Midbrain (tissue), 1 donor: ENCODE measurements at regions not wholly inside any gene's neighbourhood (a gene's known extent, or its start where the extent isn't known, plus 50 kb on each side); places are given as distances from the start of the nearest gene placed in this dataset.

ENCODE experiments used
- DNase-seq: peaks from one replicate; lab custom pipeline; 2025; lab: John Stamatoyannopoulos, UW

DNA sequence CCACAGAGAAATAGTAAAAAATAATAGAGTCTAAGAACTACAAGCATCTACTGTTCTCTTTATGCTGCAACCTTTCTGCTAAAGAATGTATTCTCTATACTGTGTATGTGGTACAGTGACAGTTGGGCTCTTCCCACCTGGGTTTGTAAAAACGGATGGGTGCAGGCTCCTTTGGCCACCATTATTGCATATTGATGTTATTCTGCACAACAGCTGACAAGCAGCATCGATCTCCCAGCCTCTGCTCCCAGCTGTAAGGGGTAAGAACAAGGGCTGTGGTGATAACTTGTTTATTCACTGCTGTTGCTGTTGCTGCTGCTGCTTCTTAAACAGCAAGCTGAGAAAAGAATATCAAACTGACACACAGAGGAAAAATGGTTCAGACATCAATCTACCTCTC is 56.1 kb downstream of the KCNRG start:
- DNase-seq = no peak

GRCh38 chr13:50072676-50073075 is 57.4 kb downstream of the KCNRG start:
- no peak for DNase-seq

DNA sequence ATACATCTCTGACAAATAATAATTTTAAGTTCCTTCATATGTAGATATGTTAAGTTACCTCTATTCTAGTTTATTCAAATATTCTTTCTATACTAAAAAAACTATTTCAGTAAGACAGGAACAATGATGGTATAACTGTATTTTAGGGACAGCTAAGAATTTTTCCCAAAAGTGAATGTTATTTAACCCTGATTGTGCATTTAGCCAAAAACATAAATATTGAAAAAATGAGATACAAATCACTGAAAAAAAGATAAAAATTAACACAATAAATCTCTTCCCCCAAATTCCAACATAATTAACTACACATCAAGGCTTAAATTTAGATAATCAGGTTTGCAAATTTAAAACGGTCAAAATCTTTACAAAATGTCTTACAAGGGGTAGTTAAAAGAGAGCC is 58.1 kb downstream of the KCNRG start:
- DNase-seq = no peak

DNA sequence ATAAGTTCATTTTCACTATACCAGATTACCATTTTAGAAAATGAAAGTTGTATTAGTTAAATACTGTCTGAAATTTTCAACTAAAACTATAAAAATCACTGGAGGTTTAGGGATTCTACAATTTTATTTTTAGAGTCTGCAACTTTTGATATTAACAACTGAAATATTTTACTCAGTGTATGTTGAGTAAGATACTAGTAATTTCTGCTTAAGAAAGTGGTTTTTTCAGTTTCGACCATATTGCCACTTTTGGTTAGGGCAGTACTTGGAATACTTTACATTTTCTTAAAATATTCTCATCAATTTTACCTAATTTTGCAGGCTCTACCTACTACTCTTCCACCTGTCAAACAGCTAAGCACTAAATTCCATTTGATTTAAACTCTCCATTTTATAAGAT is 59.6 kb downstream of the KCNRG start:
- DNase-seq = no peak

DNA sequence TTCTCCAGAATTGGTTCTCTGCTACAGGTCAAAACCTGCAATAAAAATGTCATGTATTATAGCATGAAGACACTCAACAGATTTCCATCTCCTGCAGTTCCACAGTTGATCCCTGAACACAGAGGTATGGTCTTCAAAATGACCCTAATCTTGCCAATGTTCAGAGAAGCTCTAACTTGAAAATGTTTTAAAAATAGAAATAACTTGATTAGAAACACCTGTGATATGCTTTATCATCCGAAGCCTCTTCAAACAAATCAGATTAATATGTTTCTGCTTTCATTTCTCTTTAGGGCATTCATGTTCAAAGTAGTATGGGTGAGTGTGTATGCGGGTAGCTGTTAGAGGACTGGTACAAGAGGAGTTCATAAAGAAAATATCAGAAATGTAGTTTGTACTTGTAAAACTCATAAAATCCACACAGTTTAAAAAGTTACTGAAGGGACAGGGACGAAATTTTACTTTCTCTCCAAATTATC is 60.4 kb downstream of the KCNRG start:
- DNase-seq = no peak

- no peak for DNase-seq
These were observed 62.2 kb downstream of the KCNRG start for GRCh38 chr13:50077431-50077830.

GRCh38 chr13:50078231-50078894 is 63.1 kb downstream of the KCNRG start:
- DNase-seq = no peak

- DNase-seq = no peak
These were observed 63.8 kb downstream of the KCNRG start for GRCh38 chr13:50078895-50079654.

DNA sequence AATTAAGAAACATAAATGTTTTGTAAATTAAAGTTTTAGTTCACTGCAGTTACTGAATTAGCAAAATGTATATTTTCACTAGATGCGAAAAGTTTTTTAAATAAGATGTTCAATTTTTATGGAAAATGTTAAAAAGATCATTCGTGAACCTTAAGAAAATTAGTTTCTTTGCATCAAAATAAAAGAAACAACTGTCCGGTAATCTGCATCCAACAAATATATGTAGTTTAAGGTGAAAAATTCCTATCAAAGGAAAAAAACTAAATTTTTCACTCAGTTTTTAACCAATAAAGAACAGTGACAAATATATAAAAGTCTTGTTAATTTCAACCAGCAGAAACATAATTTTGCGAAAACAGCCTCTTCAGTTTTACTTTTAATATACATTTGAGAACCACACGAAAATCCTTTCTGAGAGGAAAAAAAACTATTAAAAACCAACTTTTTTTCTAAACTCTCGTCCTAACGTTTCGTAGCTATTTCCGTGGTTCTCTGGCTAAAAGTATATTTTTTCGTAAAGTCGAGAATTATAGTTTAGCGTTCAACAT is 64.5 kb downstream of the KCNRG start:
- DNase-seq = no peak

DNA sequence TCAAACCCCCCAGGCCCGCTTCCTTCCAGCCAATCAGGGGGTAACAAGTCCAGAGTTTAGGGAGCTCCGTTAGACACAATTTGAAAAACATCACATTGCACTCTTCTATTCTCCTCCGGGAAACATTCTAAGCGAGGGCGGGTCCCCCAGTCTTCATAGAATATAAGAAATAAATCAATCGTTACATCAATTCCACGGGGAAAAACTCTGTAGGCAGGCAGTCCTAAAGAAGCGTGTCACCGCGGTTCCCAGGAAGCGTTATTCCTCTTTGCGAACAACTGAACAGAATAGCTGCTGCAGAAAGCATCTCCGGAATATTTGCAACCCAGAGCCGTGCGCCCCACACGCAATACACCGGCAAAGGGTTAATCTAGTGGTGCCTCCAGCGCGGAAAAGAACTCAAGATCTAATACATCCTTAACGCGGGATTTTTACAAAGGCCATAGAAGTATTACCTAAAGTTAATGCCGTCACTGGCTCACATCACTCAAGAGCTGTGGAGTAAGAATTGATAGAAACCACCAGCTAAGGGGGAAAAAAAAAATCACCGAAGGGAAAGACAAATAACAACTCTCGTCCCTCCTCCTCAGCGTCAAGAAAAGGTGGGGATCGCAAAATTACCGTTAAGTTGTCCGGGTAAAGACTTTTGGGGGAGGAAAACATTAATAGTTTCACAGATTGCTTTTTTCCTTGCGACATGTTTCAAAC is 65.1 kb downstream of the KCNRG start:
- peak; percentile 53 for DNase-seq

GRCh38 chr13:50080911-50081678 is 65.9 kb downstream of the KCNRG start:
- no peak for DNase-seq

DNA sequence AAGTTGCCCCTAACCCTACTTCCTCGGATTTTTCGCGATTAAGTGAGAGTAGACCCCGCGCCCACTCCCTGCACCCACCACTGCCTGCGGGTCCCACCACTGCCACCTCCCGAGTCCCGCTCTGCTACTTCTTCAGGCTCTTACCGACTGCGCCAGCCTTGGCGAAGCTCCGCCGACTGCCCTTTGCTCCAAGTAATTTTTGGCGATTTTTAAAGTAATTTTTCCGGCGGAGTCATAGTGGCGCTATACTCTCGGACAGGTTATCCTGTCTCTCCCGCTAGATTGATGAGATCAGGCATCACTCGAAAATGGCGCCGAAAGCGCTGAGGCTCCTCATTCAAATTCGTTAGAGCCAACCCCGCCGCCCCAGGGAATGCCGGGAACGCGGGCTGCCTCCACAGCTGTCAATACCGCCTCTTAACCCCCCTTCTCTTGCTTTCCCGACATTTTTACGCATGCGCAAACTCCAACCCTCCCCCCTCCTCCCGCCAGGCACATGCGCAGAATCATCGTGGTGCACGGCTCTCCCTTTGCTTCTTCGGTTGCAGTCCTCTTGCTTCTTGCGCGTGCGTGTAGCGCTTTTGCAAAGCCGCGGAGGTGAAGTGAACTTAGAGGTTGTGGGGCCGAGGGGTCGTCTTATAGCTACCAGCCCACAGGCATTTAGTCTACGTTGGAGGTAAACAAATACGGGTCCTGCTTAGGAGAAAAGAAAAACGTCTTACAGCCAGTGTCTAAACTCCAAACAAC is 66.6 kb downstream of the KCNRG start:
- peak; percentile 99 for DNase-seq

DNA sequence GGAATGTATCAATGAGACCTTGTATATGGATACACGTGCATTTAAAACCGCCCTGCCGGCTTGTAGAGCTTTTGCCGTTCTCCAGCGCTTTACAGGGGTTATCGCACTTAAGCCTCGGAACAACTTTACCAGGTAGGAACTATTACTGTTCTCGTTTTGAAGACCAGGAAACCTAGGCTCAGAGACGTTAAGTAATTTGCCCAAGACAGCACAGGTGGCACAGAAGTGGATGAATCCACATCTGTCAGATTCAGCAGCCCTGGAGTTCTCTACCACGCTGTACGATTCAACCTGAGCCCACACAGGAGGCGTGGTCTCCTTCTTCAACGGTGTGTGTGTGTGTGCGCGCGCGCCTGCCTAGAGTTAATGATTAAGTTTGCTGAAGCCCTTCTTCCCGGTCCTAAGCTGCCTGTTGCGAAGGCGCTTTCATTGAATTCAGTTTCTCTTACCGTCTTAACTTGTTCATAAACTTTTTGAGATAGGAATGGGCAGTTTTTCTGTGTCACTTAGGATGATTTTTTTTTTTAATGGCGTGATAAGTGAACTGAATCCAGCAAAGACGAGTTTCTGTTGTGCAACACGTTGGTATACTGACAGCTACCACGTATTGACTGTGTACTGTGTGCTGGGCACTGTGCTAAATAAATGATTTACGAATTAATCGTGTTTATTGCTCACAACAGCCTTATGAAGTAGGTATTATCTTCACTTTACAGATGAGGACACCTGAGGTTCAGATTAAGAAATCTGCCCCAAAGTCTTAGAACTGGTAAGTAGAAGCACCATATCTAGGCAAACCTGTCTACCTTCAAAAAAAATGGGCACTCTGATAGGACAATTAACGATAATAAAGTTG is 67.4 kb downstream of the KCNRG start:
- no peak for DNase-seq

- DNase-seq = peak; percentile 83
These were observed 69.8 kb downstream of the KCNRG start for GRCh38 chr13:50085063-50085462.

DNA sequence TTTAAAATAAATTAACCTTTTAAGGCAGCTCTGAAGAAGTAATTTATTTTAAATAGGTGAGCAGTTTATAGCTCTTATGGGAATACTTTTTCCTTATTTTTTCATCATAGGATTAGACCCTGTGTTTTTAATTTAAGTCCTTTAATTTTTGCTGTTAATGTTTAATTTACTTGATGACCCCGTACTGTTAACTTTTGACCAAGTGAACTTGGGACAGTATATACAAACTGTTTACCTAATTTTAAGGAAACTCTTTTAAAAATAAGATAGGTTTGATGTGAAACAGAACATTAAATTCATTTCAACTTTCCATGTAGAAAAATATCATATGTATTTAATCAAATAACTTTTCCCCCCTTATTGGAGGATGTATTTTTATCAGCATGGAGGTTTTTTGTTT is 74.4 kb downstream of the KCNRG start:
- DNase-seq = no peak

DNA sequence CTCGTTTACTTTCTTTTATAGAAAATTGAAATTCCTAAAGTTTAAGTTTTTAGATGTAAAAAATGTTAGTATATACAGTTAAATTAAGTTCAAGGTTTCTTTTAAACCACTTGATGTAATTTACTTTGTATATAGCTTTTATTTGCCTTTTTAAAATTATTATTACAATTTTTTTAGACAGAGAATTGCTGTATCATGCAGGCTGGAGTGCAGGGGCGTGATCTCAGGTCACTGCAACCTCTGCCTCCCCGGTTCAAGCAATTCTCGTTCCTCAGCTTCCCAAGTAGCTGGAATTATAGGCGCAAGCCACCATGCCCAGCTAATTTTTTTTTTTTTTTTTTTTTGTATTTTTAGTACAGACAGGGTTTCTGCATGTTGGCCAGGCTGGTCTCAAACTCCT is 75.0 kb downstream of the KCNRG start:
- no peak for DNase-seq

- DNase-seq = no peak
These were observed 79.5 kb downstream of the KCNRG start for GRCh38 chr13:50094615-50095293.

DNA sequence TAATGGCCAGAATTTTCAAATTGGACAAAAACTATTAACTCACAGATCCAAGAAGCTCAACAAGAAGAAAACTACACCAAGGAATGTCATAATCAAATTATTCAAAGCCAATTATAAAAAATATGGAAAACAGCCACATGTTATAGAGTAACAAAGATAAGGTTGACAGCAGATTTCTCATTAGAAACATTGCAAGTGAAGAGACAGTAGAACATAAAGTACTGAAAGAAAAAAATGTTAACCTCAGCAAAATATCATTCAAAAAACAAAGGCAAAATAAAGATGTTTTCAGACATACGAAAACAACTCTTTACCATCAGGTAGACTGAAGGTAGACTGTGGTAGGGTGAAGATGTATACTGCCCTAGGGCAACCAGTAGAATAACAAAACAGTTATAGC is 83.4 kb downstream of the KCNRG start:
- no peak for DNase-seq

- no peak for DNase-seq
These were observed 84.2 kb downstream of the KCNRG start for GRCh38 chr13:50099473-50099872.

GRCh38 chr13:50101590-50101989 is 86.3 kb downstream of the KCNRG start:
- DNase-seq = no peak
